ENCODE measurements at regions not wholly inside any gene's neighbourhood (a gene's known extent, or its start where the extent isn't known, plus 50 kb on each side); places are given as distances from the start of the nearest gene placed in this dataset.
"Not testable (repeated sequence)": the region's sequence is repeated elsewhere in the genome, so short reads cannot be mapped to it uniquely, and the experiment has no call there.

GRCh38 chr7:46600340-46600739 lies 679.3 kb upstream of the IGFBP3 start:
- intact Hi-C loops (cut with micrococcal nuclease) = no loop called here

- intact Hi-C loops (cut with micrococcal nuclease) = not testable (repeated sequence)
Observed at GRCh38 chr7:46594831-46595230, 673.8 kb upstream of the IGFBP3 start.

GRCh38 chr7:46590918-46591905 lies 670.1 kb upstream of the IGFBP3 start:
- intact Hi-C loops (cut with micrococcal nuclease) = not testable (repeated sequence)

- intact Hi-C loops (cut with micrococcal nuclease) = no loop called here
Observed at GRCh38 chr7:46589286-46589685, 668.2 kb upstream of the IGFBP3 start.

GRCh38 chr7:46586406-46586805 lies 665.3 kb upstream of the IGFBP3 start:
- intact Hi-C loops (cut with micrococcal nuclease) = no loop called here

GRCh38 chr7:46583656-46584055 lies 662.6 kb upstream of the IGFBP3 start:
- intact Hi-C loops (cut with micrococcal nuclease) = no loop called here

GRCh38 chr7:46581268-46581667 lies 660.2 kb upstream of the IGFBP3 start:
- intact Hi-C loops (cut with micrococcal nuclease) = no loop called here

GRCh38 chr7:46580766-46581165 lies 659.7 kb upstream of the IGFBP3 start:
- intact Hi-C loops (cut with micrococcal nuclease) = no loop called here

- intact Hi-C loops (cut with micrococcal nuclease) = no loop called here
Observed at GRCh38 chr7:46577394-46577793, 656.3 kb upstream of the IGFBP3 start.

- intact Hi-C loops (cut with micrococcal nuclease) = no loop called here
Observed at GRCh38 chr7:46576950-46577349, 655.9 kb upstream of the IGFBP3 start.

GRCh38 chr7:46572691-46573090 lies 651.6 kb upstream of the IGFBP3 start:
- intact Hi-C loops (cut with micrococcal nuclease) = no loop called here

- intact Hi-C loops (cut with micrococcal nuclease) = no loop called here
Observed at GRCh38 chr7:46571996-46572395, 650.9 kb upstream of the IGFBP3 start.

- intact Hi-C loops (cut with micrococcal nuclease) = no loop called here
Observed at GRCh38 chr7:46569133-46569465, 648.0 kb upstream of the IGFBP3 start.

GRCh38 chr7:46568420-46569132 lies 647.5 kb upstream of the IGFBP3 start:
- intact Hi-C loops (cut with micrococcal nuclease) = no loop called here

GRCh38 chr7:46567858-46568257 lies 646.8 kb upstream of the IGFBP3 start:
- intact Hi-C loops (cut with micrococcal nuclease) = no loop called here

- intact Hi-C loops (cut with micrococcal nuclease) = no loop called here
Observed at GRCh38 chr7:46566097-46566774, 645.2 kb upstream of the IGFBP3 start.

- intact Hi-C loops (cut with micrococcal nuclease) = no loop called here
Observed at GRCh38 chr7:46565253-46566096, 644.4 kb upstream of the IGFBP3 start.

- intact Hi-C loops (cut with micrococcal nuclease) = no loop called here
Observed at GRCh38 chr7:46559194-46559832, 638.2 kb upstream of the IGFBP3 start.

GRCh38 chr7:46558482-46559193 lies 637.6 kb upstream of the IGFBP3 start:
- intact Hi-C loops (cut with micrococcal nuclease) = no loop called here

GRCh38 chr7:46557781-46558180 lies 636.7 kb upstream of the IGFBP3 start:
- intact Hi-C loops (cut with micrococcal nuclease) = no loop called here

All from T-helper 2 cell treated with Interferon-gamma antibody and Interleukin-4, amounts not matched to agents 100 ng/mL and 5 ng/mL, for 36 hours (primary cell).